GM23338 (cell line): ENCODE measurements at regions not wholly inside any gene's neighbourhood (a gene's known extent, or its start where the extent isn't known, plus 50 kb on each side); places are given as distances from the start of the nearest gene placed in this dataset.
"Not testable (repeated sequence)": the region's sequence is repeated elsewhere in the genome, so short reads cannot be mapped to it uniquely, and the experiment has no call there.

Experiments used
- CTCF ChIP-seq, 2 experiments: fragments of 200-600 bp in 1 of 2; sonication (generic) in 1 of 2; conservative IDR thresholded peaks; 2 replicates each; pipeline versions ENCODE4 v1.5.1 to v1.6.1; 2016 to 2017; ENCODE audit warnings: antibody characterized with exemption in 2 of 2, low read depth in 2 of 2, mild to moderate bottlenecking in 2 of 2, moderate library complexity in 1 of 2
- EZH2 ChIP-seq: fragments of 200-600 bp; sonication (generic); IDR thresholded peaks from one replicate; pipeline ENCODE4 v1.8.0; 2017; ENCODE audit warnings: antibody characterized with exemption, mild to moderate bottlenecking, low read depth; ENCODE audit not compliant: unreplicated experiment
- POLR2AphosphoS5 ChIP-seq: IDR thresholded peaks from 2 replicates; pipeline ENCODE4 v1.6.1; 2016; ENCODE audit warnings: antibody characterized with exemption, low read depth

- TF ChIP-seq CTCF (conservative IDR thresholded peaks at IDR 0.05; ENCODE audit: low read depth in 2 of 2); EZH2; POLR2AphosphoS5: not testable (repeated sequence)
Observed at GRCh38 chr7:39768439-39768838, 145.1 kb downstream of the RALA start.
